GM06990 (cell line): ENCODE measurements at regions not wholly inside any gene's neighbourhood (a gene's known extent, or its start where the extent isn't known, plus 50 kb on each side); places are given as distances from the start of the nearest gene placed in this dataset.

Experiments
- DNase-seq: peaks from one replicate; pipeline ENCODE4 v3.0.0-alpha.2; 2011; ENCODE audit not compliant: insufficient read length; ENCODE audit errors: extremely low read depth
- H3K27me3 ChIP-seq: replicated peaks from 2 replicates; pipeline ENCODE4 v1.6.0; 2011; ENCODE audit warnings: low read length; ENCODE audit not compliant: control insufficient read depth, insufficient read depth
- H3K36me3 ChIP-seq: 2 replicates; pipeline ENCODE4 v1.5.1; 2011; ENCODE audit warnings: low read length; ENCODE audit not compliant: control insufficient read depth, insufficient read depth
- H3K4me3 ChIP-seq: replicated peaks from 2 replicates; pipeline ENCODE4 v1.5.1; 2011; ENCODE audit warnings: low read depth, mild to moderate bottlenecking, control low read depth, low read length
- TF ChIP-seq, protein P1 (sequence below): IDR thresholded peaks from 2 replicates; pipeline ENCODE4 v1.5.1; 2011; ENCODE audit warnings: low read length, control low read depth, mild to moderate bottlenecking, inconsistent platforms; ENCODE audit not compliant: insufficient read depth, poor library complexity, severe bottlenecking

DNA sequence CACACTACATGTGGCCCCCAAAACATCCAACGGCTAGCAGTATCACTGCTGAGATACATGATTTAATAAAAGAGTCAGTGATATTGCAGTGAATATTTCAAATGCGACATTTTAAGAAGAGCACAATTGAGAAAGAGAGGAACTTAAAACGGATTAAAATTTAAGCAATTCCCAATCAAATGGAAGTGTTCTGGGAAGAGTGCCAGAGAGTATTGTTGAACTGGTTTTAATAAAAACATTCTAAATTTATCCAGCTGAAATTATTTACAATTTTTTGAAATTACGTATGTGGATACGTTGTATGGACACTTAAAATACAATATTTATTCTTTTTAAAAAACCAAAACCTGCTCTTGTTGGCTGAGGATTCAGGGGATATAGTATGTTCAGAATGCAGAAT is 117.7 kb downstream of the C3orf38 start:
- Histone ChIP-seq H3K4me3 (no peak overlapping the region), H3K36me3 (no peaks in the 10 kb centered on the region), H3K27me3 (no peaks in the 10 kb centered on the region)
- TF ChIP-seq, protein P1, sequence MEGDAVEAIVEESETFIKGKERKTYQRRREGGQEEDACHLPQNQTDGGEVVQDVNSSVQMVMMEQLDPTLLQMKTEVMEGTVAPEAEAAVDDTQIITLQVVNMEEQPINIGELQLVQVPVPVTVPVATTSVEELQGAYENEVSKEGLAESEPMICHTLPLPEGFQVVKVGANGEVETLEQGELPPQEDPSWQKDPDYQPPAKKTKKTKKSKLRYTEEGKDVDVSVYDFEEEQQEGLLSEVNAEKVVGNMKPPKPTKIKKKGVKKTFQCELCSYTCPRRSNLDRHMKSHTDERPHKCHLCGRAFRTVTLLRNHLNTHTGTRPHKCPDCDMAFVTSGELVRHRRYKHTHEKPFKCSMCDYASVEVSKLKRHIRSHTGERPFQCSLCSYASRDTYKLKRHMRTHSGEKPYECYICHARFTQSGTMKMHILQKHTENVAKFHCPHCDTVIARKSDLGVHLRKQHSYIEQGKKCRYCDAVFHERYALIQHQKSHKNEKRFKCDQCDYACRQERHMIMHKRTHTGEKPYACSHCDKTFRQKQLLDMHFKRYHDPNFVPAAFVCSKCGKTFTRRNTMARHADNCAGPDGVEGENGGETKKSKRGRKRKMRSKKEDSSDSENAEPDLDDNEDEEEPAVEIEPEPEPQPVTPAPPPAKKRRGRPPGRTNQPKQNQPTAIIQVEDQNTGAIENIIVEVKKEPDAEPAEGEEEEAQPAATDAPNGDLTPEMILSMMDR, result no peak
- DNase-seq, result no peak

GRCh38 chr3:88267847-88268246 is 118.1 kb downstream of the C3orf38 start:
- Histone ChIP-seq H3K36me3 (no peaks in the 10 kb centered on the region), H3K4me3 (no peak overlapping the region), H3K27me3 (no peaks in the 10 kb centered on the region)
- no peak for DNase-seq
- TF ChIP-seq, protein P1, result no peak

- DNase-seq, result no peak
- Histone ChIP-seq H3K27me3 (no peaks in the 10 kb centered on the region), H3K4me3 (no peak overlapping the region), H3K36me3 (no peaks in the 10 kb centered on the region)
- TF ChIP-seq, protein P1, result no peak
Observed at GRCh38 chr3:88280326-88280725, 130.6 kb downstream of the C3orf38 start.

DNA sequence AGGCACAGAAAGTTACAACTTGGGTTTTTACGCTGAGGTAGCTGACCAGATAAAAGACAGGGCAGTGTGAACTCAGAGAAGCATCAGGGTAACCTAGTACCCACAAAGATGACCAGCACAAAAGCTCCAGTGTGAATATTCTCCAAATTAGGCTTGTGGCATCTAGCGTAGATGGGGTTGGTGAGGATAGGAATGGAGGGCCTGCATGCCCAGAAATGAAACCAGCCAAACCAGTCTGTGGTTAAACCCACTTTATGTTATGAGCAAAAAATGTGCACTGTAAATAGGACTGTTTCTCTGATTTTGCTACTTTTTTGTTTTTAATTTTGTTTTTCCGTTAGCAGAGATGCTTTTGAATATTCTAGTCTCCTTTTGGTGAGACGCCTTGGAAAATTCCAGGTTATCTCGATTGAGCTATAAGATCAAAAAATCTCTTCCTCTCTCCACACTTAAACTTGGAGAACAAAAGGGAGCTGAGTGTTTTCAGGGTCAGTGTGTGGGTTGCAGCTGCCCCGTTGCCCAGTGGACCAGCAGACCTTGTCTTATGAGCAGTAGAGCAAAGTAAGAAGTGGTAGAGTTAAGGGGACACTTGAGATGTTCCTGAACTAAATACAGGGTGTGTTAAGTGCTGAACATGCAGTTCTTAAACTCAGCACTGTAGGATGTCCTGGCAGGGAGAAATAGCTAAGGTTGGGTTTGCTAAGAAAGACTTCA is 132.9 kb downstream of the C3orf38 start:
- DNase-seq, result no peak
- Histone ChIP-seq H3K27me3 (no peaks in the 10 kb centered on the region), H3K36me3 (no peaks in the 10 kb centered on the region), H3K4me3 (no peak overlapping the region)
- TF ChIP-seq, protein P1, result no peak

GRCh38 chr3:88283242-88283592 is 133.5 kb downstream of the C3orf38 start:
- no peak for DNase-seq
- H3K27me3 ChIP-seq, result no peaks in the 10 kb centered on the region
- TF ChIP-seq, protein P1, result no peak
- no peak overlapping the region for H3K4me3 ChIP-seq
- H3K36me3 ChIP-seq, result no peaks in the 10 kb centered on the region

- TF ChIP-seq, protein P1, result no peak
Observed at GRCh38 chr3:88291486-88291885, 141.7 kb downstream of the C3orf38 start.

More at GRCh38 chr3:88291486-88291885, 141.7 kb downstream of the C3orf38 start:
- no peak for DNase-seq
- no peaks in the 10 kb centered on the region for H3K27me3 ChIP-seq
- no peaks in the 10 kb centered on the region for H3K36me3 ChIP-seq
- no peak overlapping the region for H3K4me3 ChIP-seq
